ENCODE measurements at regions not wholly inside any gene's neighbourhood (a gene's known extent, or its start where the extent isn't known, plus 50 kb on each side); places are given as distances from the start of the nearest gene placed in this dataset.

DNA sequence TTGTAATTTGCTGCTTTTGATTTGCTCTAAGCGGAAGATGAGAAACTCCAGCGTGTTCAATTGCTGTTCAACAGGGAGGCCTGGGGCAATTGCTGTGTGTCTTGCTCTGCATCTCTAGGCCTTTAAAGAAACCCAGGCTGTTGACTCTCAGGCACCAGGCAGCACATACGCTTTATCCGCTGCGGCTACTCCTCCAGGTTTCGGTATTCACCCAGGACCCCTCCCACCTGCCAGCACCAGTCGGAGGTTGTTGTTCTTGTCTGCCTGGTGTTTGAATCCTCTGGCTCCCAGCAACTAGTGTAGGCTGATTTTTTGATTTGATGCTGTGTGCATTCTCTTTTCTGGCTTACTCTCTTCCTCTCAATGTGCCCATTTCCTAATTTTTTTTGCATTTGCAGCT, 383.1 kb downstream of the TSN start:
- TF ChIP-seq CEBPG (CRISPR knock-in tag; IDR thresholded peaks at IDR 0.05) (no peak), CEBPG (tag; conservative IDR thresholded peaks at IDR 0.05 in 1 of 2, IDR thresholded peaks at IDR 0.05 in 1 of 2) (no peak)
- 6% methylated on average over 7 of the region's 7 CpGs for WGBS (ENCODE audit: insufficient coverage, low coverage, missing lambda C conversion rate)
- H4K20me1 ChIP-seq (replicated peaks; ENCODE audit: control insufficient read depth, insufficient read depth, low read length), result no peaks in the 10 kb centered on the region
- CTCF ChIA-PET (ENCODE audit: low intra/inter-chr PET ratio), result no interaction called here
- no peak for ATAC-seq
- POLR2A ChIA-PET, result no interaction called here
- intact Hi-C loops (cut with micrococcal nuclease) (loop anchor here (5.0 kb wide), 1 partner anchor 161 kb away; no protein-coding TSS in a partner anchor), in situ Hi-C loops (cut with MboI) (no loop called here)
- H3K27me3 ChIP-seq (ENCODE audit: control insufficient read depth in 2 of 2, insufficient read depth in 2 of 2, low read length in 2 of 2), result no peaks in the 10 kb centered on the region
- H3K9me1 ChIP-seq (ENCODE audit: control insufficient read depth, insufficient read depth, low read length), result no peaks in the 10 kb centered on the region
- H3K79me2 ChIP-seq (ENCODE audit: control insufficient read depth, insufficient read depth, low read length), result no peaks in the 10 kb centered on the region
- no peak overlapping the region for H3K27ac ChIP-seq (ENCODE audit: extremely low read depth, low read depth, low read length)
- no TSS peak for BruUV-seq (replicated peaks)
- no peak overlapping the region for H3K9ac ChIP-seq (ENCODE audit: insufficient read depth in 1 of 2, low read depth in 2 of 2, low read length in 2 of 2)
- H3K36me3 ChIP-seq (ENCODE audit: control insufficient read depth, insufficient read depth, low read length), result no peaks in the 10 kb centered on the region
- no peak for FAIRE-seq
- no peak overlapping the region for H3K4me3 ChIP-seq
- peaks cover 0 to 8% of the 10 kb centered on the region in 2 experiments; a peak in 2 of 5 replicates for H3K4me1 ChIP-seq (replicated peaks in 1 of 2; ENCODE audit: control insufficient read depth in 2 of 2, insufficient read depth in 2 of 2, low read length in 2 of 2)
- H3K9me3 ChIP-seq (replicated peaks; ENCODE audit: control insufficient read depth, insufficient read depth, low read depth, low read length), result no peaks in the 10 kb centered on the region
- H3K4me2 ChIP-seq (ENCODE audit: insufficient read depth, low read length), result no peak overlapping the region
- H2AFZ ChIP-seq (ENCODE audit: low read depth, low read length), result no peak overlapping the region
- DNase-seq (ENCODE audit: extremely low read depth in 1 of 4, low spot score in 3 of 4), result no peak

DNA sequence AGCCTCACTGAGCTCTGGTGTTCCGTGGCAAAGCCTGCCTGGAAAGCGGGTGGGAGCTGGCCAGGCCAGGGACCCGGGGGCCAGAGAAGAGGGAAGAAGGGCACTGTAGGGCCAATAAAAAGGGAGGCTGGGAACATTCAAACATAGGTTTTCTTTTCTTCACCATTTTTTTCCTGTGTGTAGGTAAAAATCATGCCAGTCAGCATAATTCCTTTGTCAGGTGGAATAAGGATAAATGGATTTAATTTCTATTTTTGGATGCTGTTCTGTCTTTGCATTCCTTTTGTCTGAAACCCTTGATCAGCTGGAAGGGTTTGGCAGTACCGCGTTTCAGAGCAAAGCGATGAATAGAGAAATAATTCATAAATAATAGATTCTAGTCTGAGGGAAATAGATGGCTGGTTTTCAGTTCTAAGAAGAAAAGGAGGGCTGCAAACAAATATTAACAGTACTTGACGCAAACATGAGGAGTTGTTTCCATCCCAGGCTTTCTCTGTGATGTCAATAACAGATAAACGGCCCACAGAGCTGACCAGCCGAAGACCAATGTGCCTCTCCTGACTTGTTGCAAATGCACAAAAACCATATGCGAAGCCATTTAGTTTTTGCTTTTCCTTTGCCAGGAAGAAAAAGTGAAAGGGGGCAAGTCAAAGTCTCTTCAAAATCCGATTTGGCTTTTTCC, 384.4 kb downstream of the TSN start:
- ChIA-PET CTCF (ENCODE audit: low intra/inter-chr PET ratio) (no interaction called here), POLR2A (no interaction called here)
- H3K4me3 ChIP-seq, result no peak overlapping the region
- H3K9me1 ChIP-seq (ENCODE audit: control insufficient read depth, insufficient read depth, low read length), result no peaks in the 10 kb centered on the region
- no TSS peak for BruUV-seq (replicated peaks)
- no peak for FAIRE-seq
- no peaks in the 10 kb centered on the region for H3K36me3 ChIP-seq (ENCODE audit: control insufficient read depth, insufficient read depth, low read length)
- TF ChIP-seq MAFK (IDR thresholded peaks at IDR 0.05; ENCODE audit: low read length) (peak; percentile 32; the same call in 1 of the 2 replicates), ZNF316 (IDR thresholded peaks at IDR 0.05) (peak; percentile 75), SRSF9 (IDR thresholded peaks at IDR 0.05; ENCODE audit: borderline replicate concordance, low read depth, low read length) (no peak), MAFG (tag; conservative IDR thresholded peaks at IDR 0.05) (peak; percentile 63), C11orf30 (IDR thresholded peaks at IDR 0.05; ENCODE audit: low read depth) (peak; percentile 65; the same call in 1 of the 2 replicates), MAFF (IDR thresholded peaks at IDR 0.05; ENCODE audit: low read length) (peak; percentile 52)
- no peaks in the 10 kb centered on the region for H3K9me3 ChIP-seq (replicated peaks; ENCODE audit: control insufficient read depth, insufficient read depth, low read depth, low read length)
- ATAC-seq, result no peak
- no peak overlapping the region for H3K4me2 ChIP-seq (ENCODE audit: insufficient read depth, low read length)
- no peak for DNase-seq (ENCODE audit: extremely low read depth in 1 of 4, low spot score in 3 of 4)
- peaks cover 0 to 7% of the 10 kb centered on the region in 2 experiments; a peak in 2 of 5 replicates for H3K4me1 ChIP-seq (replicated peaks in 1 of 2; ENCODE audit: control insufficient read depth in 2 of 2, insufficient read depth in 2 of 2, low read length in 2 of 2)
- 6% methylated on average over 11 of the region's 11 CpGs for WGBS (ENCODE audit: insufficient coverage, low coverage, missing lambda C conversion rate)
- H2AFZ ChIP-seq (ENCODE audit: low read depth, low read length), result no peak overlapping the region
- no peak overlapping the region for H3K9ac ChIP-seq (ENCODE audit: insufficient read depth in 1 of 2, low read depth in 2 of 2, low read length in 2 of 2)
- H3K27ac ChIP-seq (ENCODE audit: extremely low read depth, low read depth, low read length), result no peak overlapping the region
- intact Hi-C loops (cut with micrococcal nuclease) (loop anchor here (5.0 kb wide), 1 partner anchor 163 kb away; no protein-coding TSS in a partner anchor), in situ Hi-C loops (cut with MboI) (no loop called here)
- H3K27me3 ChIP-seq (ENCODE audit: control insufficient read depth in 2 of 2, insufficient read depth in 2 of 2, low read length in 2 of 2), result no peaks in the 10 kb centered on the region
- no peaks in the 10 kb centered on the region for H4K20me1 ChIP-seq (replicated peaks; ENCODE audit: control insufficient read depth, insufficient read depth, low read length)
- no peaks in the 10 kb centered on the region for H3K79me2 ChIP-seq (ENCODE audit: control insufficient read depth, insufficient read depth, low read length)
